ENCODE measurements at regions not wholly inside any gene's neighbourhood (a gene's known extent, or its start where the extent isn't known, plus 50 kb on each side); places are given as distances from the start of the nearest gene placed in this dataset.

- TF ChIP-seq CTCF (IDR thresholded peaks at IDR 0.05) = no peak
- no peak for TF ChIP-seq POLR2A (IDR thresholded peaks at IDR 0.05)
Observed at GRCh38 chr10:78551184-78552005, 517.4 kb upstream of the ZMIZ1 start.

Measured in right lobe of liver (tissue), 4 donors.